Fibroblast of the aortic adventitia (primary cell): ENCODE measurements at regions not wholly inside any gene's neighbourhood (a gene's known extent, or its start where the extent isn't known, plus 50 kb on each side); places are given as distances from the start of the nearest gene placed in this dataset.

ENCODE experiments used
- DNase-seq: peaks from one replicate; pipeline ENCODE4 v3.0.0-alpha.2; 2010; ENCODE audit warnings: low read depth
- H3K4me3 ChIP-seq: 2 replicates; pipeline ENCODE4 v1.5.1; 2011; ENCODE audit warnings: low read depth, mild to moderate bottlenecking, control low read depth, low read length, moderate library complexity
- TF ChIP-seq, protein P1 (sequence below): IDR thresholded peaks from 2 replicates; pipeline ENCODE4 v1.5.1; 2011; ENCODE audit warnings: mild to moderate bottlenecking, low read length, control low read depth, inconsistent platforms; ENCODE audit not compliant: insufficient read depth

DNA sequence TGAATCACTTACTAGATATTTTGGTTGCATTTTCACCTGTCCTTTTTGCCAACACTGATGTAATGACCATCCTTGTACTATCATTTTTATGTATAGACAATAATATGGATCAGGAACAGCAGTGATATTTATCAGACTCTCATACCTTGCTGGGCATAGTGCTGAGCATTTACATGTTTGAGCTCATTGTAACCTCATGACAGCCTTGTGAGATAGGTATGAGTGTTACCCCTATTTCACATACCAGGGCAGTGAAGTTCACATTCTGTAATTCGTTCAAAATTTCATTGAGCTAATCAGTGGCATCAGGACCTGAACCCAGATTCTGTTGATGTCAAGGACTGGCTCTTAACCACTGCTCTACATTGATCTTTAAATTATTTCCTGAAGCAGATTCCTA is 221.5 kb upstream of the TBL1XR1 start:
- no peak overlapping the region for H3K4me3 ChIP-seq
- TF ChIP-seq, protein P1, sequence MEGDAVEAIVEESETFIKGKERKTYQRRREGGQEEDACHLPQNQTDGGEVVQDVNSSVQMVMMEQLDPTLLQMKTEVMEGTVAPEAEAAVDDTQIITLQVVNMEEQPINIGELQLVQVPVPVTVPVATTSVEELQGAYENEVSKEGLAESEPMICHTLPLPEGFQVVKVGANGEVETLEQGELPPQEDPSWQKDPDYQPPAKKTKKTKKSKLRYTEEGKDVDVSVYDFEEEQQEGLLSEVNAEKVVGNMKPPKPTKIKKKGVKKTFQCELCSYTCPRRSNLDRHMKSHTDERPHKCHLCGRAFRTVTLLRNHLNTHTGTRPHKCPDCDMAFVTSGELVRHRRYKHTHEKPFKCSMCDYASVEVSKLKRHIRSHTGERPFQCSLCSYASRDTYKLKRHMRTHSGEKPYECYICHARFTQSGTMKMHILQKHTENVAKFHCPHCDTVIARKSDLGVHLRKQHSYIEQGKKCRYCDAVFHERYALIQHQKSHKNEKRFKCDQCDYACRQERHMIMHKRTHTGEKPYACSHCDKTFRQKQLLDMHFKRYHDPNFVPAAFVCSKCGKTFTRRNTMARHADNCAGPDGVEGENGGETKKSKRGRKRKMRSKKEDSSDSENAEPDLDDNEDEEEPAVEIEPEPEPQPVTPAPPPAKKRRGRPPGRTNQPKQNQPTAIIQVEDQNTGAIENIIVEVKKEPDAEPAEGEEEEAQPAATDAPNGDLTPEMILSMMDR, result no peak
- DNase-seq, result no peak

DNA sequence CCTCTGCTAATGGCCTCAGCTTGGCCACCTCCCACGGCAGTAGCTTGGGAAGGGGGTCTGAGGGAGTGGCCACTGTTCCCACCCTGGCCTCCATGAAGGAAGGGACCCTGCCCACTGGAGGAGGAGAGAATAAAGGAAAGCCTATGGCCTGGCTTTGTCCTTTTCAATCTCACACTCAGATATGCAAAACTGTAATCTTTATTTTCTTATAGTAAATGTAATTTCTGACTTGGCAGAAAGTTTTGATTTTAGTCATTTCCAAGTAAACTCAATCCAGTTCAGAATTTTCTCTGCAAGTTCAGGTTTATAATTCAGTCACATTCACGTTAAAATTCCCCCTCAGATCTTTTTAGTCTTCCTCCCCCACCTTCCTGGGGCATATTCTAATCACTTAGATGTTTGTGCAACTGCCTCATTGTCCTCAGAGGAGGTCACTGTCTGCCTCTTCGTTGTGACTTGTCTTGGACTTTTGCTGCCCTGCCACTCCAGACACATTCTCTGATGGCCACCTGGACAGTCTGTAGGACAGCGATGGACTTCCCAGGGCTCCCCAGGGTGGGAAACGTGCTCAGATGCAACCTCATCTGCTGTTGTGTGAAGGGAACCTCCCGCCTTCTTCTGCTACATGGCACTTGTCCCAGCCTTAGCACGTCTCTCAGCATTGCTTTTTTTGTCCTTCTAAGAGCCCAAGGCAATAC is 222.8 kb upstream of the TBL1XR1 start:
- TF ChIP-seq, protein P1, result no peak
- H3K4me3 ChIP-seq, result no peak overlapping the region
- no peak for DNase-seq

DNA sequence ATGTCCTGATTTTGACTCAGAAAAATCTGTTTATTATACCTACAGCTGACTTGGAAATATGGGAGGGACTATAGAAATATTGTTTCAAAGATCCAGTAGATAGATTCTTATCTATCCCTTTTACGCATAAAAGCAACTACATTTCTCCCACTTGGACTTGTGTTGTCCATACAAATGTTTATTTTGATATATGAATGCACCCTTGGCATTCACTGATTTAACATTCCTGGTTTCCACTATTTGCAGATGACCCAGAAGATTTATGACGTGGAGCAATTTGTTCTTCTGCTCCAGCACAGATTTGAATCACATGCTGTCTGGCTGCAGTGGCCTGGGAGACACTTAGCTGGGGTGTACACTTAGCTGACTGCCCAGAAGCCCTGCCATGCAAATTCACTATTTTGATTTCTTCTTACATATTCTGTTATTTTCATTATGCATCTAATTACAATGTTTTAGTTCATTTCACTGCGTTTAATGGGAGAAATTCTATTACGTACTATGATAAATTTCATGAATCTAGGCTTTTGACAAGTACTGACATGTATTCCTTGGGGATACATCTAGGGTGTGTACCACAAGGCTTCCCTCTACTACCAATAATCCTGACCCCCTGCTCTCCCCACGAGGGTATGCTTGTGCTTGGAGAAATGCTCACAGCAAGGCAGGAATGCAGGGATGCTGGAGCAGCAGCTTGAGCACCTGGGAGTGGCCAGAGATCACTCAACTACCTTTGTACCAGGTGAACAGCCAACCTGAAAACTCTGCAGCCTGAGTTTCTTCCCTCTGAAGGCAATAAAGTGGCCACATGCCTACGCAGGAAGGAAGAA is 223.6 kb upstream of the TBL1XR1 start:
- TF ChIP-seq, protein P1, result no peak
- H3K4me3 ChIP-seq, result no peak overlapping the region
- DNase-seq, result peak; percentile 61

DNA sequence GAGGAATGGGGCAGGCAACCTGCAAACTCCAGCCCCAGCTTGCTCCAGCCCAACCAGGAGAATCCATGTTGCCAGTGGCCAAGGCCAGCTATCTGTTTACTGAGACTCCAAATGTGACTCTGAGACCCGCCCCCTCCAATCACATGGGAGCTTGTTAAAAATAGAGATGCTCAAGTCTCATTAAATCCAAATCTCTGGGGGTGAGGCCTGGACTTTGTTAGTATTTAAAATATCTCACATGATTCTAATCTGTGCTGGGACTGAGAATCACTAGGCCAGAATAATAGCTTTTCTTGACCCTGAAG is 224.2 kb upstream of the TBL1XR1 start:
- DNase-seq, result no peak
- TF ChIP-seq, protein P1, result no peak

DNA sequence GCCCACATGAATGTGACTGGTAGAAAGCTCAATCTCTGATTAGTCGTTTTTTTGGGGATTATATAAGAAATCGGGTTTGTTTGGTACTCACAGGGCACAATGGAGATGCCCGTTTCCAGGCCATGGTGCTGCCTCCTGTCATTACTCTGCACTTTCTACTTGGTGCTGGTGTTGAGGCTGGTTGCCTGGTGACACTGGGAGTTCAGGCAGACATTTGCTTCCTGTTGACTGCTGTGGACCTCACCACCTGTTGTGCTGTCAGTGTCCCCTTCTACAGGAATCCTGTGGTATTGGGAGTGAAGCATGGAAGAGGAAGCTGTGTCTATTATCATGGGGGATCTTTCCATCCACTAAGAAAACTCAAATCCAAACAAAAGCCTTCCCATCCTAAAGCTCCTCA is 227.2 kb upstream of the TBL1XR1 start:
- no peak for DNase-seq
- no peak overlapping the region for H3K4me3 ChIP-seq
- TF ChIP-seq, protein P1, result no peak

More for the DNA sequence above, 224.2 kb upstream of the TBL1XR1 start:
- no peak overlapping the region for H3K4me3 ChIP-seq

DNA sequence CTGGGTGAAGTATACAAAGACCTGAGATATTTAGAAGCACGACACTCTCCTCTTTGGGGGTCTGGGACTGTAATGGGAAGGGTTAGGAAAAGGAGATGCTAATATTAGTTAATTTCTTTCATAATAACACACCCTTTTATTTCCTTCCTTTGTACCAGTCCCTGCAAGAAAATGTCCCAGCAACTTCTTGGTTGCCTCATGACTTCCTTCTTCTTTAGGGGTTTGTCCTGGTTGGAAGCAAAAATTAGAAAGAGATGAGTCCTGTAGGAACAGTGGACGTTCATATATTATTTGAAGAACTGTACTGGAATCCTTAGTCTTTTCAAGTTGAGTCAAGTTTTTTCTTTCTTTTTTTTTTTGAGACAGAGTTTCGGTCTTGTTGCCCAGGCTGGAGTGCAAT is 227.8 kb upstream of the TBL1XR1 start:
- TF ChIP-seq, protein P1, result no peak
- H3K4me3 ChIP-seq, result no peak overlapping the region
- no peak for DNase-seq
